Activated CD8-positive, alpha-beta T cell treated with anti-CD3 and anti-CD28 coated beads for 36 hours (primary cell): ENCODE measurements at regions not wholly inside any gene's neighbourhood (a gene's known extent, or its start where the extent isn't known, plus 50 kb on each side); places are given as distances from the start of the nearest gene placed in this dataset.

Source experiments
- ATAC-seq: fragments of 200-7000 bp; cut with Tn5 transposase; one replicate; pipeline ENCODE4 v1.10.0; 2021; ENCODE audit warnings: mild to moderate bottlenecking, moderate library complexity
- CTCF ChIA-PET: fragments of 350-600 bp; sonication (Branson Sonifier 250); formaldehyde crosslinking; loops from one replicate; lab custom pipeline; 2021; ENCODE audit warnings: antibody characterized with exemption; lab: Charles Lee
- POLR2A ChIA-PET: fragments of 350-600 bp; sonication (Branson Sonifier 250); formaldehyde crosslinking; loops from one replicate; lab custom pipeline; 2021; ENCODE audit warnings: antibody characterized with exemption; lab: Charles Lee
- DNase-seq: peaks from one replicate; pipeline ENCODE4 v3.0.0-alpha.2; 2020
- H3K27ac Mint-ChIP-seq: one replicate; pipeline ENCODE4 v1.8.0; 2021; ENCODE audit warnings: mild to moderate bottlenecking, mixed read lengths
- H3K27me3 Mint-ChIP-seq: one replicate; pipeline ENCODE4 v1.8.0; 2021; ENCODE audit warnings: mixed read lengths
- H3K36me3 Mint-ChIP-seq: one replicate; pipeline ENCODE4 v1.8.0; 2021; ENCODE audit warnings: low read depth, mixed read lengths
- H3K4me1 Mint-ChIP-seq: one replicate; pipeline ENCODE4 v1.8.0; 2021; ENCODE audit warnings: low read depth, mixed read lengths
- H3K4me3 Mint-ChIP-seq: one replicate; pipeline ENCODE4 v1.8.0; 2021; ENCODE audit warnings: mild to moderate bottlenecking, moderate library complexity, mixed read lengths
- H3K9me3 Mint-ChIP-seq: one replicate; pipeline ENCODE4 v1.8.0; 2021; ENCODE audit warnings: mixed read lengths
- intact Hi-C: fragments of 100-400 bp; cut with micrococcal nuclease; formaldehyde crosslinking; loops from one replicate; pipeline ENCODE4 v1.10.0; 2022
- TF ChIP-seq, protein P1 (sequence below): fragments of 200-600 bp; IDR thresholded peaks from one replicate; pipeline ENCODE4 v1.8.0; 2022; ENCODE audit warnings: antibody characterized with exemption, mild to moderate bottlenecking

DNA sequence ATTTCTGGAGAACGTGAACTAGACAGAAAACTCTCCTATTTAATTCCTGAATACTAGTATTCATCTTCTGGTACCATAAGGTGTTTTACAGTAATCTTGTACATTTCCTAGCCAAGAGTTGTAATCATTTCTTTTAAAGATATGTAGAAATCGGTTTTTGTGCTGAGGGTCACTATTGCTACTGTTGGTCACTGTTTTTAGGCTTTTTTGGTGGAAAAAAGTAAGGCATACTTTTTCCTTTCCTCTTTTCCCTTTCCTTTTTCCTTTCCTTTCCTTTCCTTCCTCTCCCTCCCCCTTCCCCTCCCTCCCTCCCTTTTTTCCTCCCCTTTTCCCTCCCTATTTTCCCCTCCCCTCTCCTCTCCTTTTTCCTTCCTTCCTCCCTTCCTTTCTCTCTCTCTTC is 706.4 kb upstream of the GOT2 start:
- DNase-seq (no peak), ATAC-seq (no peak)
- ChIA-PET POLR2A (no interaction called here), CTCF (no interaction called here)
- Mint-ChIP-seq H3K9me3 (no peaks in the 10 kb centered on the region), H3K27me3 (no peaks in the 10 kb centered on the region), H3K27ac (no peak overlapping the region), H3K4me3 (no peak overlapping the region), H3K4me1 (no peaks in the 10 kb centered on the region), H3K36me3 (no peaks in the 10 kb centered on the region)
- intact Hi-C loops: no loop called here
- TF ChIP-seq, protein P1, sequence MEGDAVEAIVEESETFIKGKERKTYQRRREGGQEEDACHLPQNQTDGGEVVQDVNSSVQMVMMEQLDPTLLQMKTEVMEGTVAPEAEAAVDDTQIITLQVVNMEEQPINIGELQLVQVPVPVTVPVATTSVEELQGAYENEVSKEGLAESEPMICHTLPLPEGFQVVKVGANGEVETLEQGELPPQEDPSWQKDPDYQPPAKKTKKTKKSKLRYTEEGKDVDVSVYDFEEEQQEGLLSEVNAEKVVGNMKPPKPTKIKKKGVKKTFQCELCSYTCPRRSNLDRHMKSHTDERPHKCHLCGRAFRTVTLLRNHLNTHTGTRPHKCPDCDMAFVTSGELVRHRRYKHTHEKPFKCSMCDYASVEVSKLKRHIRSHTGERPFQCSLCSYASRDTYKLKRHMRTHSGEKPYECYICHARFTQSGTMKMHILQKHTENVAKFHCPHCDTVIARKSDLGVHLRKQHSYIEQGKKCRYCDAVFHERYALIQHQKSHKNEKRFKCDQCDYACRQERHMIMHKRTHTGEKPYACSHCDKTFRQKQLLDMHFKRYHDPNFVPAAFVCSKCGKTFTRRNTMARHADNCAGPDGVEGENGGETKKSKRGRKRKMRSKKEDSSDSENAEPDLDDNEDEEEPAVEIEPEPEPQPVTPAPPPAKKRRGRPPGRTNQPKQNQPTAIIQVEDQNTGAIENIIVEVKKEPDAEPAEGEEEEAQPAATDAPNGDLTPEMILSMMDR: no peak

DNA sequence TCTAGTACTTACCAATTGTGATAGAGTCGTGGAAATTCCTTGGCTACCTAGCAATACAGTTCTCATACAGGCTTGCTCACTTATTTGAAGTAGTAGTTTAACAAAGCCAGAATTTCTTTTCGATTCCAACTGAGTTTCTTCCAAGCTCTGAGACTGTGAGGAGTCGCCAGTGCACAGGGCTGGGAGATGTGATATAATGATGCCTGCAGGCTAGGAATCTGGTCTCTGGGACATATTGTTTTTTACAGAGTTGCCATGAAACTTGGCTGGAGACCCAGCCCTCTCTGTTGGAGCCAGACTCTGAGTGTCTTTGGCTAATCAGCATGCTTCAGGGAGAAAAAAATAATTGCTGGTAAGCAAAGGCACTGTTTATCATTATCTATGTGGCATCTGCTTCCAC is 698.8 kb upstream of the GOT2 start:
- intact Hi-C loops: no loop called here
- Mint-ChIP-seq H3K36me3 (no peaks in the 10 kb centered on the region), H3K27ac (no peak overlapping the region), H3K9me3 (no peaks in the 10 kb centered on the region), H3K27me3 (no peaks in the 10 kb centered on the region), H3K4me1 (no peaks in the 10 kb centered on the region), H3K4me3 (no peak overlapping the region)
- no peak for DNase-seq
- ChIA-PET CTCF (no interaction called here), POLR2A (no interaction called here)
- TF ChIP-seq, protein P1: no peak
- no peak for ATAC-seq

DNA sequence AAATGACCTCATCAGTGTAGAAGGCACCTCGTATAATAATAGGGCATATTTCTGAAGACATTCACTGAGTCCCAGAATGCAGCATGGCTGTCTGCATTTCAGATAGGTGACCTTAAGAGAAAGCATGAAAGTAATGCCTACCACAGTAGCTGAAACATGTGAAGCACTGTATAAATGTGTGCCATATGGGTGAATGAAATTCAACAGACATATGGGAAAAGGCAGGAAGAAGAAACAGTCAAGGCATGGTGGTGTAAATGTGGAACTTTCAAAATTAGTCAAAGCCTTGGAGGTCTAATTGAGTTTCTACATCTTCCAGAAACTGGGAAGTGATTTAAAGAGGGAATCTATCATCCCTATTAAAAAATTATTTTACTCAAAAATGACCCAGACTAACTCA is 698.2 kb upstream of the GOT2 start:
- Mint-ChIP-seq H3K27me3 (no peaks in the 10 kb centered on the region), H3K27ac (no peak overlapping the region), H3K9me3 (no peaks in the 10 kb centered on the region), H3K36me3 (no peaks in the 10 kb centered on the region), H3K4me1 (no peaks in the 10 kb centered on the region), H3K4me3 (no peak overlapping the region)
- intact Hi-C loops: no loop called here
- CTCF ChIA-PET: no interaction called here
- ATAC-seq (no peak), DNase-seq (no peak)
- POLR2A ChIA-PET: no interaction called here
- TF ChIP-seq, protein P1: no peak

DNA sequence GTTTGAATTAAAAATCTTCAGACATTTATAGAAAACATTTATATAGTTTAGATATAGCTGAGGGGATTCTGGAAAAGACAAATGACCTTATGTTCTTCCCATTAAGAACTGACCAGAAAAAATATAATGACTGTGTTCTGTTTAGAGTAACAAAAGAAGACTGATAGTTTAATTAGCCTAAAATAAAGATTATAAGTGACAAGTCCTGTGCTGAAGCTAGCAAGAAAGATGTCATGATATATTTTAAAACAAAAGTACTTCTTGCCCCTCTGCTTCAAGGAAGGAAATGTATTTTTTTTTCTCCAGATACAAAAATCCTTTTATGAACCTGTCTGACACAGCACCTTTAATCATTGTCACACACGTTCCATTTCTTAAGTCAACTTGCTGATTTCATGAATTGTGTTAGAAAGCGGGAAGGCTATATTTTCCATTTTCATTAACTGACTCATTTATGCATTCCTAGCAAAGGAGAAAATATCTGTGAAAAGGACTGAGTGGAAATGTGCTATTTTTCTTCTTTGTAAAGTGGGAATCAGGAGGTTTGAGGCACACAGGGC is 690.7 kb upstream of the GOT2 start:
- Mint-ChIP-seq H3K27me3 (no peaks in the 10 kb centered on the region), H3K36me3 (no peaks in the 10 kb centered on the region), H3K4me3 (no peak overlapping the region), H3K27ac (no peak overlapping the region), H3K9me3 (peaks cover 1% of the 10 kb centered on the region), H3K4me1 (no peaks in the 10 kb centered on the region)
- TF ChIP-seq, protein P1: no peak
- DNase-seq (no peak), ATAC-seq (no peak)
- intact Hi-C loops: no loop called here
- ChIA-PET POLR2A (no interaction called here), CTCF (no interaction called here)

DNA sequence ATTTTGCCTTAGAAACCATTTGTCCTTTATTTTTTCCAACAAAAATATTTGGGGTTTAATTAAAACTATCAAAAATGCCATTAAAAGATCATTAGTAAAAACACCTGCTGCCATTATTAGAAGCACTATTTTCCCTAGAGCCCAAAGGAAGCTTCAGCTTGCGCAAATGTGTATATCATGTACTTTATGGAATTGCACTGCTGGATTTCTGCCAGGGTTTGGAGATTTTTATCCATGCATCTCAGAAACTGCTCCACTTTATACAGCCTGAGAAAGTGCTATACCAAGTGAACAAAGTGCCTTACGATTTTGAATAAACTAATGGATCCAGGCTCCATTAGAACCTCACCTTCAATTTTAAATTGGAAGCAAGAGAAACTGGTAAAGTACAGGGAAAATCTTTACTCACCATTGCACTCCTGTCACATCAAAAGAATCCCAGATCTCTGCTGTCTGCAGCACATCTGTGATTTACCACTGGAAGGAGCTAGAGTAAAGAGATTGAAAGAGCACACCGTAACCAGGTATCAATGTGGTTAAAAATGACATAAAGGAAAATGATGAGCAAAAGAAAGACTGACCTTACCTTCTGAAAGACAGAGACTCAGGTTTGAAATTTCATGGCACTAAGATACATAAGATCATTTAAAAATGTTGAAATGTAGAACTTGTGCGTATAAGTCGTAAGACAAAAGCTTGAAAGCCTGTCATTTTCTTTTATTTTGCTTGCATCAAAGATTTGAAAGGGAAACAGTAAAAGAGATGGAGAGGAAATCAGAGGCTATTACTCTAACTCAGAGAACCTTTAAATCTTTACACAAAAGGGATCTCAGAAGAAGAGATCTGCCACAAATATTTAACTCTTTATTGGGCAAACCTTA is 678.1 kb upstream of the GOT2 start:
- no peak for ATAC-seq
- Mint-ChIP-seq H3K9me3 (peaks cover 1% of the 10 kb centered on the region), H3K4me3 (no peak overlapping the region), H3K36me3 (no peaks in the 10 kb centered on the region), H3K27me3 (no peaks in the 10 kb centered on the region), H3K27ac (no peak overlapping the region), H3K4me1 (no peaks in the 10 kb centered on the region)
- intact Hi-C loops: no loop called here
- ChIA-PET CTCF (no interaction called here), POLR2A (no interaction called here)
- DNase-seq: no peak
- TF ChIP-seq, protein P1: no peak
